ENCODE measurements at regions not wholly inside any gene's neighbourhood (a gene's known extent, or its start where the extent isn't known, plus 50 kb on each side); places are given as distances from the start of the nearest gene placed in this dataset.

- DNase-seq (ENCODE audit: extremely low read depth, low read depth) = no peak
- TF ChIP-seq CTCF (IDR thresholded peaks at IDR 0.05; ENCODE audit: low read depth, low read length) = no peak
Measured at GRCh38 chr1:217253351-217253750, 377.5 kb downstream of the GPATCH2 start.

- DNase-seq (ENCODE audit: extremely low read depth, low read depth) = no peak
- TF ChIP-seq CTCF (IDR thresholded peaks at IDR 0.05; ENCODE audit: low read depth, low read length) = no peak
Measured at GRCh38 chr1:217251121-217251520, 379.8 kb downstream of the GPATCH2 start.

- DNase-seq (ENCODE audit: extremely low read depth, low read depth) = no peak
- TF ChIP-seq CTCF (IDR thresholded peaks at IDR 0.05; ENCODE audit: low read depth, low read length) = no peak
Measured at GRCh38 chr1:217249857-217250256, 381.0 kb downstream of the GPATCH2 start.

- TF ChIP-seq CTCF (IDR thresholded peaks at IDR 0.05; ENCODE audit: low read depth, low read length) = no peak
- DNase-seq (ENCODE audit: extremely low read depth, low read depth) = no peak
Measured at GRCh38 chr1:217244971-217245370, 385.9 kb downstream of the GPATCH2 start.

- no peak for TF ChIP-seq CTCF (IDR thresholded peaks at IDR 0.05; ENCODE audit: low read depth, low read length)
- DNase-seq (ENCODE audit: extremely low read depth, low read depth) = no peak
Measured at GRCh38 chr1:217240656-217241055, 390.2 kb downstream of the GPATCH2 start.

- DNase-seq (ENCODE audit: extremely low read depth, low read depth) = no peak
- no peak for TF ChIP-seq CTCF (IDR thresholded peaks at IDR 0.05; ENCODE audit: low read depth, low read length)
Measured at GRCh38 chr1:217238945-217239344, 391.9 kb downstream of the GPATCH2 start.

- DNase-seq (ENCODE audit: extremely low read depth, low read depth) = no peak
- TF ChIP-seq CTCF (IDR thresholded peaks at IDR 0.05; ENCODE audit: low read depth, low read length) = no peak
Measured at GRCh38 chr1:217230412-217230811, 400.5 kb downstream of the GPATCH2 start.
